MM.1S (cell line): ENCODE measurements at regions not wholly inside any gene's neighbourhood (a gene's known extent, or its start where the extent isn't known, plus 50 kb on each side); places are given as distances from the start of the nearest gene placed in this dataset.

Experiments used
- DNase-seq: peaks from one replicate; pipeline ENCODE4 v3.0.0-alpha.2; 2015
- H2AFZ ChIP-seq: fragments of 300-600 bp; sonication (generic); 2 replicates; pipeline ENCODE4 v1.6.0; 2016; ENCODE audit warnings: antibody characterized with exemption, low read length
- H3F3A ChIP-seq: fragments of 300-600 bp; sonication (generic); 2 replicates; pipeline ENCODE4 v1.6.1; 2016; ENCODE audit warnings: mild to moderate bottlenecking, antibody characterized with exemption, low read length, moderate library complexity, mixed read lengths; ENCODE audit not compliant: insufficient read depth
- H3K27ac ChIP-seq: fragments of 300-600 bp; sonication (generic); 2 replicates; pipeline ENCODE4 v1.5.1; 2016; ENCODE audit warnings: mild to moderate bottlenecking, low read length
- H3K27me3 ChIP-seq: fragments of 300-600 bp; sonication (generic); replicated peaks from 2 replicates; pipeline ENCODE4 v1.6.0; 2016; ENCODE audit warnings: low read length; ENCODE audit not compliant: insufficient read depth
- H3K36me3 ChIP-seq: fragments of 300-600 bp; sonication (generic); replicated peaks from 2 replicates; pipeline ENCODE4 v1.6.1; 2016; ENCODE audit warnings: mild to moderate bottlenecking, low read length, mixed read lengths; ENCODE audit not compliant: insufficient read depth
- H3K4me1 ChIP-seq: fragments of 300-600 bp; sonication (generic); 2 replicates; pipeline ENCODE4 v1.6.1; 2016; ENCODE audit warnings: low read length, mixed read lengths
- H3K4me2 ChIP-seq: fragments of 300-600 bp; sonication (generic); 2 replicates; pipeline ENCODE4 v1.6.0; 2016; ENCODE audit warnings: low read depth, low read length
- H3K4me3 ChIP-seq: fragments of 300-600 bp; sonication (generic); 2 replicates; pipeline ENCODE4 v1.5.1; 2016; ENCODE audit warnings: low read length, mixed read lengths
- H3K79me2 ChIP-seq: fragments of 300-600 bp; sonication (generic); 2 replicates; pipeline ENCODE4 v1.6.1; 2016; ENCODE audit warnings: mixed run types, low read length, mixed read lengths
- H3K9ac ChIP-seq: fragments of 300-600 bp; sonication (generic); 2 replicates; pipeline ENCODE4 v1.6.1; 2016; ENCODE audit warnings: low read length, mixed read lengths
- H3K9me2 ChIP-seq: fragments of 300-600 bp; sonication (generic); replicated peaks from 2 replicates; pipeline ENCODE4 v1.6.1; 2016; ENCODE audit warnings: mild to moderate bottlenecking, low read length, mixed read lengths; ENCODE audit not compliant: insufficient read depth
- H3K9me3 ChIP-seq: fragments of 300-600 bp; sonication (generic); replicated peaks from 2 replicates; pipeline ENCODE4 v1.6.1; 2016; ENCODE audit warnings: mild to moderate bottlenecking, low read length, mixed read lengths; ENCODE audit not compliant: insufficient read depth
- H4K20me1 ChIP-seq: fragments of 300-600 bp; sonication (generic); 2 replicates; pipeline ENCODE4 v1.6.1; 2016; ENCODE audit warnings: mild to moderate bottlenecking, low read length, moderate library complexity, mixed read lengths; ENCODE audit not compliant: insufficient read depth
- EZH2 ChIP-seq: fragments of 300-600 bp; sonication (generic); optimal IDR thresholded peaks from 2 replicates; pipeline ENCODE3; 2017; ENCODE audit warnings: low read depth, mild to moderate bottlenecking, antibody characterized with exemption, low read length, mixed read lengths
- EZH2phosphoT487 ChIP-seq: fragments of 300-600 bp; sonication (generic); IDR thresholded peaks from 2 replicates; pipeline ENCODE4 v1.6.1; 2018; ENCODE audit warnings: antibody characterized with exemption, low read length
- TF ChIP-seq, protein P1 (sequence below): fragments of 300-600 bp; sonication (generic); IDR thresholded peaks from 2 replicates; pipeline ENCODE4 v1.5.1; 2016; ENCODE audit warnings: antibody characterized with exemption, low read length, mixed read lengths

DNA sequence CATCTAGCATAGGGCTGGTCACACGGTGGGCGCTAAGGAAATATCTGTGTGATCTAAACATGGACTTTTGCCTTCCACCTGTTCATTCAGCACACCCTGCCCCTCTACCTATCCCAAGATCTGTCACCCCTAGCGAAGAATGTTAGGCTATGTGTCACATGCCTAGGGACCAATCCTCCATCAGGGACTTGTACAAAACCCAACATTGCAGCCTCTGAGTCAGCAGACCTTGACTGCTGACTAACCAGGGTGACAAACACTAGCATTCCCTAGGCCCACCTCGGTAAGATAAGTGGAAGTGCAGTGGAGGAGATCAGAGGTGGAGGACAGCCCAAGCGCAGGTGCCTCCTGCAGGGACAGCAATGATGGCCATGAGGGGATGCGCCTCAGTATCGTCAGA, 99.2 kb downstream of the SOX11 start:
- Histone ChIP-seq H3K4me1 (no peaks in the 10 kb centered on the region), H3K79me2 (no peaks in the 10 kb centered on the region), H3K9me2 (no peaks in the 10 kb centered on the region), H3K36me3 (no peaks in the 10 kb centered on the region), H3K4me2 (no peak overlapping the region), H3K9me3 (no peaks in the 10 kb centered on the region), H3K27me3 (no peaks in the 10 kb centered on the region), H3K4me3 (no peak overlapping the region), H2AFZ (no peak overlapping the region), H4K20me1 (no peaks in the 10 kb centered on the region), H3K27ac (no peak overlapping the region), H3F3A (no peaks in the 10 kb centered on the region), H3K9ac (no peak overlapping the region)
- TF ChIP-seq EZH2 (no peak), EZH2phosphoT487 (no peak)
- TF ChIP-seq, protein P1, sequence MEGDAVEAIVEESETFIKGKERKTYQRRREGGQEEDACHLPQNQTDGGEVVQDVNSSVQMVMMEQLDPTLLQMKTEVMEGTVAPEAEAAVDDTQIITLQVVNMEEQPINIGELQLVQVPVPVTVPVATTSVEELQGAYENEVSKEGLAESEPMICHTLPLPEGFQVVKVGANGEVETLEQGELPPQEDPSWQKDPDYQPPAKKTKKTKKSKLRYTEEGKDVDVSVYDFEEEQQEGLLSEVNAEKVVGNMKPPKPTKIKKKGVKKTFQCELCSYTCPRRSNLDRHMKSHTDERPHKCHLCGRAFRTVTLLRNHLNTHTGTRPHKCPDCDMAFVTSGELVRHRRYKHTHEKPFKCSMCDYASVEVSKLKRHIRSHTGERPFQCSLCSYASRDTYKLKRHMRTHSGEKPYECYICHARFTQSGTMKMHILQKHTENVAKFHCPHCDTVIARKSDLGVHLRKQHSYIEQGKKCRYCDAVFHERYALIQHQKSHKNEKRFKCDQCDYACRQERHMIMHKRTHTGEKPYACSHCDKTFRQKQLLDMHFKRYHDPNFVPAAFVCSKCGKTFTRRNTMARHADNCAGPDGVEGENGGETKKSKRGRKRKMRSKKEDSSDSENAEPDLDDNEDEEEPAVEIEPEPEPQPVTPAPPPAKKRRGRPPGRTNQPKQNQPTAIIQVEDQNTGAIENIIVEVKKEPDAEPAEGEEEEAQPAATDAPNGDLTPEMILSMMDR, result no peak
- no peak for DNase-seq

DNA sequence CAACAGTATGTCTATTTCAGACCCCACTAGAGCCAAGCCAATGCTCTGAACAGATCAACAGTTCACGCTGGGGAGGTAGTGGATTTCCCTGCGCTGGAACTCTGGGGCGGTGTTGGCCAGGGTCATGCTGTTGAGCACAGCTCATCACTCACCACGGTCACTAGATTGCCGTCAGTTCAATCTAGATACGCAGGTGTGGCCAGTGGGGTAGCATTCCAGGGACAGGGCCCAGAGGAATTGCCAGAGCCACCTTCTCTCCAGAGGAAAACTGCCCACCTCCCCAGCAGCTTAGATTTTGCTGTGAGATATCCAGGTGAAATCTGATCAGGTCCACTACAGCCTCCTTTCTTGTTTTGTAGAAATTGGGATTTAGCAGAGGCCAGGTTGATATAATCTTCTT, 101.8 kb downstream of the SOX11 start:
- H3K4me2 ChIP-seq, result no peak overlapping the region

DNA sequence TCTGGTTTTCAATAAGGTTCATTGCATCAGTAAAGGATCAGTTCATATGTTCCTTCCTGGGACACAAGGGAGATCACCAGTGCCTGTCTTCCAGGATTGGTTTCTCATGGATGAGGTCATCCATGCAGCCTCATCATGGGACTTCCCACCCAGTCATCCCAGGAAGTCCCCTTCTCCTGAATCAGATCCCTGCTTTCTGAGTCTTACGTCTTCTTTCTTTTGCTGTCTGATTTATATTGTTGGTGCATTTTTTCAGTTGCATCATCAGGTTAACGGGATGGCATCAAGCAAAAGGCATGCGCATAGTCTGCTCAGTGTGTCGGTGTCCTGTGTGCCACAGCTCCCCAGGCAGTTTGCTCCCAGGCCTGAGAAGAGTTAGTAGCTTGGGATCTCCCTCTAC, 105.9 kb downstream of the SOX11 start:
- no peaks in the 10 kb centered on the region for H3K36me3 ChIP-seq
- no peaks in the 10 kb centered on the region for H3K4me1 ChIP-seq
- H3K27me3 ChIP-seq, result no peaks in the 10 kb centered on the region
- no peak overlapping the region for H2AFZ ChIP-seq
- no peak overlapping the region for H3K4me2 ChIP-seq
- no peak overlapping the region for H3K4me3 ChIP-seq
- no peak for DNase-seq
- H4K20me1 ChIP-seq, result no peaks in the 10 kb centered on the region
- H3K9ac ChIP-seq, result no peak overlapping the region
- no peaks in the 10 kb centered on the region for H3K79me2 ChIP-seq
- H3K27ac ChIP-seq, result no peak overlapping the region
- no peaks in the 10 kb centered on the region for H3K9me3 ChIP-seq
- H3K9me2 ChIP-seq, result no peaks in the 10 kb centered on the region
- H3F3A ChIP-seq, result no peaks in the 10 kb centered on the region
- TF ChIP-seq, protein P1, result no peak
- TF ChIP-seq EZH2phosphoT487, result no peak
- no peak for TF ChIP-seq EZH2

More for the DNA sequence above, 101.8 kb downstream of the SOX11 start:
- Histone ChIP-seq H4K20me1 (no peaks in the 10 kb centered on the region), H3K36me3 (no peaks in the 10 kb centered on the region), H2AFZ (no peak overlapping the region), H3K9ac (no peak overlapping the region), H3K9me3 (no peaks in the 10 kb centered on the region), H3K79me2 (no peaks in the 10 kb centered on the region), H3F3A (no peaks in the 10 kb centered on the region), H3K27ac (no peak overlapping the region), H3K4me3 (no peak overlapping the region), H3K27me3 (no peaks in the 10 kb centered on the region), H3K4me1 (no peaks in the 10 kb centered on the region), H3K9me2 (no peaks in the 10 kb centered on the region)
- no peak for DNase-seq
- TF ChIP-seq, protein P1, result no peak
- no peak for TF ChIP-seq EZH2phosphoT487
- TF ChIP-seq EZH2, result no peak
